AG04450 (cell line): ENCODE measurements at regions not wholly inside any gene's neighbourhood (a gene's known extent, or its start where the extent isn't known, plus 50 kb on each side); places are given as distances from the start of the nearest gene placed in this dataset.
A peak's percentile ranks its signal among the peaks of the same experiment; 100 is the strongest.

Experiments used
- CTCF ChIA-PET: fragments of 300-600, 350-600 bp; formaldehyde crosslinking; extraction: SDS; loops from one replicate; lab custom pipeline; 2022; ENCODE audit warnings: antibody characterized with exemption, inconsistent platforms; lab: Charles Lee
- POLR2A ChIA-PET: fragments of 350-600 bp; formaldehyde crosslinking; extraction: SDS; loops from one replicate; lab custom pipeline; 2021; ENCODE audit warnings: antibody characterized with exemption, inconsistent platforms; lab: Yijun Ruan, JAX
- DNase-seq: peaks from one replicate; pipeline ENCODE4 v3.0.0-alpha.2; 2011; ENCODE audit warnings: low read depth, low spot score
- H3K27ac ChIP-seq: one replicate; pipeline ENCODE4 v1.5.1; 2012; ENCODE audit warnings: low read depth, low read length, control low read depth
- H3K27me3 ChIP-seq: one replicate; pipeline ENCODE4 v1.6.0; 2012; ENCODE audit warnings: low read length; ENCODE audit not compliant: control insufficient read depth, insufficient read depth
- H3K4me3 ChIP-seq: 2 replicates; pipeline ENCODE4 v1.5.1; 2011; ENCODE audit warnings: mild to moderate bottlenecking, low read depth, low read length, control low read depth
- H3K9me3 ChIP-seq: 2 replicates; pipeline ENCODE4 v1.5.1; 2012; ENCODE audit warnings: low read length; ENCODE audit not compliant: control insufficient read depth, insufficient read depth
- TF ChIP-seq, protein P1 (sequence below): IDR thresholded peaks from 2 replicates; pipeline ENCODE4 v1.5.1; 2011; ENCODE audit warnings: low read depth, low read length, control low read depth, inconsistent platforms

GRCh38 chr5:67543720-67544270 lies 347.2 kb upstream of the CD180 start:
- DNase-seq: no peak
- Histone ChIP-seq H3K9me3 (no peaks in the 10 kb centered on the region), H3K27me3 (no peaks in the 10 kb centered on the region), H3K4me3 (no peak overlapping the region), H3K27ac (no peak overlapping the region)
- TF ChIP-seq, protein P1, sequence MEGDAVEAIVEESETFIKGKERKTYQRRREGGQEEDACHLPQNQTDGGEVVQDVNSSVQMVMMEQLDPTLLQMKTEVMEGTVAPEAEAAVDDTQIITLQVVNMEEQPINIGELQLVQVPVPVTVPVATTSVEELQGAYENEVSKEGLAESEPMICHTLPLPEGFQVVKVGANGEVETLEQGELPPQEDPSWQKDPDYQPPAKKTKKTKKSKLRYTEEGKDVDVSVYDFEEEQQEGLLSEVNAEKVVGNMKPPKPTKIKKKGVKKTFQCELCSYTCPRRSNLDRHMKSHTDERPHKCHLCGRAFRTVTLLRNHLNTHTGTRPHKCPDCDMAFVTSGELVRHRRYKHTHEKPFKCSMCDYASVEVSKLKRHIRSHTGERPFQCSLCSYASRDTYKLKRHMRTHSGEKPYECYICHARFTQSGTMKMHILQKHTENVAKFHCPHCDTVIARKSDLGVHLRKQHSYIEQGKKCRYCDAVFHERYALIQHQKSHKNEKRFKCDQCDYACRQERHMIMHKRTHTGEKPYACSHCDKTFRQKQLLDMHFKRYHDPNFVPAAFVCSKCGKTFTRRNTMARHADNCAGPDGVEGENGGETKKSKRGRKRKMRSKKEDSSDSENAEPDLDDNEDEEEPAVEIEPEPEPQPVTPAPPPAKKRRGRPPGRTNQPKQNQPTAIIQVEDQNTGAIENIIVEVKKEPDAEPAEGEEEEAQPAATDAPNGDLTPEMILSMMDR: no peak
- ChIA-PET POLR2A (no interaction called here), CTCF (no interaction called here)

DNA sequence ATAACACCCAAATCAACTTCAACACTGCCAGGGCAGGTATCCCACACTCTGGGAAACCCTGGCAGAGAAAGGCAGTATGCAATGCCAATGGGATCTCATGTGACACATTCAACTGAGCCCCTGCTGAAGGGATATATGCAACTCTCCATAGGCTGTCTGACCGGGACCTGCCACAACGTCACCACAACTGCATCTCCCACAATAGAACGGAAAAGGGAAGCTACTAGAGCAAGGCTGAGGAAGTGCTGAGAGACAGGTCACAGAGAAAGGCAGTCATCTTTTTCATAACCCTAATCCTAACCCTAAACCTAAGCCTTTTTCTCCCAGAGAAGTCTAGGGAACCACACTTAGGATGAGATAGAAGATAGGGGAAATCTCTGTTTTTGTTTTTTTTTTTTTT lies 345.9 kb upstream of the CD180 start:
- ChIA-PET CTCF (no interaction called here), POLR2A (no interaction called here)
- no peak overlapping the region for H3K27ac ChIP-seq
- TF ChIP-seq, protein P1: no peak
- no peak for DNase-seq
- no peak overlapping the region for H3K4me3 ChIP-seq
- no peaks in the 10 kb centered on the region for H3K27me3 ChIP-seq
- no peaks in the 10 kb centered on the region for H3K9me3 ChIP-seq

GRCh38 chr5:67541875-67542274 lies 345.3 kb upstream of the CD180 start:
- H3K27ac ChIP-seq: no peak overlapping the region
- TF ChIP-seq, protein P1: no peak
- H3K27me3 ChIP-seq: no peaks in the 10 kb centered on the region
- no peaks in the 10 kb centered on the region for H3K9me3 ChIP-seq
- no peak overlapping the region for H3K4me3 ChIP-seq
- CTCF ChIA-PET: no interaction called here
- POLR2A ChIA-PET: no interaction called here
- DNase-seq: no peak

DNA sequence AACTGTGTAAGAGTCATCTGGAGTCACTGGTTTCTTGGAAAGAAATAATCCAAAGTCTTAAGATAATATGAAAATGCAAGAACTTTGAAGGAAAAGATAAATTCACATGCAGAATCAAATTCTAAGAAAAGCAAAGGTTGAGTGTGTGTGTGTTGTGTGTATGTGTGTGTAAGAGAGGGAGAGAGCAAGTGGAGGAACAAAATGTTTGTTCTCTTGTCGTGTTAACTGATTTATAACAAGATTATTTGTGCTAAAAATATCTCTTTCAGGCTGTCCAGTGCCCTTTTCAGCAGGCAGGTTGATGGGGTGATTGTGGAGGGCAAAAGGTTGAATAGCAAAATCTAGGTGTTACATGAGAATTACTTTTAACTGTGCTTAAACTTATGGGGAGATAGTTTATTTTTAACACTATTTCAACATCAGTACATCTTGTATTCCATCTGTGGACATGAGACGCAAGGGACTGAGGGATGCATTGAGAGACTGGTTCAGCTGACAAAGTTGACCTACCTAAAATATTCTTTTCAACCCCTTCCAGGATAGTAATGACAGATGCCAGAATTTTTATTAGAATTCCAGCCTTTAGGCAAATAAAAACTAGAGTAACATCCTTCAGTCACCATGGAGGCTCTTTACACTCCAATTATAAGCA lies 342.4 kb upstream of the CD180 start:
- TF ChIP-seq, protein P1: no peak
- Histone ChIP-seq H3K4me3 (no peak overlapping the region), H3K27me3 (no peaks in the 10 kb centered on the region), H3K9me3 (no peaks in the 10 kb centered on the region), H3K27ac (no peak overlapping the region)
- ChIA-PET POLR2A (no interaction called here), CTCF (interaction anchor here (1.3 kb wide), 1 partner anchor 714 kb away, joined by 3 read pairs; no protein-coding TSS in a partner anchor)
- DNase-seq: no peak

- no peak overlapping the region for H3K27ac ChIP-seq
- H3K4me3 ChIP-seq: peak overlapping the region; percentile 18
- H3K9me3 ChIP-seq: no peaks in the 10 kb centered on the region
- ChIA-PET CTCF (interaction anchor here (1.3 kb wide), 1 partner anchor 716 kb away, joined by 3 read pairs; no protein-coding TSS in a partner anchor), POLR2A (interaction anchor here (0.6 kb wide), 1 partner anchor 893 kb away, joined by 3 read pairs; no protein-coding TSS in a partner anchor)
- no peak for DNase-seq
- TF ChIP-seq, protein P1: no peak
- no peaks in the 10 kb centered on the region for H3K27me3 ChIP-seq
Observed at GRCh38 chr5:67537439-67538148, 341.0 kb upstream of the CD180 start.
